Stimulated activated CD4-positive, alpha-beta T cell treated with anti-CD3 and anti-CD28 coated beads, Interleukin-4, amount 100 ng/mL, for 4 hours (primary cell): ENCODE measurements at regions not wholly inside any gene's neighbourhood (a gene's known extent, or its start where the extent isn't known, plus 50 kb on each side); places are given as distances from the start of the nearest gene placed in this dataset.
A peak's percentile ranks its signal among the peaks of the same experiment; 100 is the strongest.

Source experiments
- DNase-seq, 2 experiments: peaks; one replicate each; pipeline ENCODE4 v3.0.0-alpha.2; 2020

DNA sequence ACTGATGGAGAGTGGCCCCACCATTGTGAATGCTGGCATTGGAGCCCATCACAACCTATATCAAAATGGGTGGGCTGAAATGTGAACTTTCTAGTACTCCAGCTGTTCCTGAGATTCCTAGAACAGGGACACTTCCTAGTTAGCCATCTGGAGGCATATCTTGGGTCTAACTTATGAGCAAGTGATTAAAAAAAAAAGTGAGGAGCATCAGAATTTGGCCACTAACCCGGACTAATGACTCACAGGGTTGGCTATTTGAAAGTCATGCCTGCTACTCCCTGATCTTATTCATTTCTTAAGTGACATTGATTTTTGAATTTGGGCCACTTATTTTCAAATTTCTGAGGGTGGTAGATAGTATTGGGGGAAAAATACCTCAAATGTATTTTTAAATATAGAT, 216.6 kb downstream of the HRH4 start:
- DNase-seq = no peak

GRCh38 chr18:24678107-24678506, 217.7 kb downstream of the HRH4 start:
- DNase-seq = no peak

GRCh38 chr18:24678626-24679025, 218.2 kb downstream of the HRH4 start:
- DNase-seq = no peak

GRCh38 chr18:24679062-24679461, 218.6 kb downstream of the HRH4 start:
- no peak for DNase-seq

DNA sequence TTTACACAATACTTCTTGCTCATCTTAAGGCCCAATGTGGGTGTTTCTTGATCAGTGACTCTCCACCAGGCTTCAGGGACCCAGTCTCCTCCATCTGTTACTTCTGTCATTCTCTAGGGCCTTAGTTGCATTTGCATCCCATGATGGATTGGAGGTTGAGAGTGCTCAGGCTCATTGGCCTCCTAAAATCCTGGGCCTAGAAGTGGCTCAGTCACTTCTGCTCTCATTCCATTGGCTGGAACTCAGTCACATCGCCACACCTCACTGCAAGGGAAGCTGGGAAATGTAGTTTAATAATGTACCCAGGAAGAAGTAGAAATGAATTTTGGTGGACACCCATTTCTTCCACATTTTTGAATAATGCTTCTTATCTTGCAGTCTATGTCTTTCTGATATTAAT, 223.5 kb downstream of the HRH4 start:
- DNase-seq = no peak

GRCh38 chr18:24685254-24685959, 225.0 kb downstream of the HRH4 start:
- no peak for DNase-seq

GRCh38 chr18:24695168-24695567, 234.7 kb downstream of the HRH4 start:
- no peak for DNase-seq

DNA sequence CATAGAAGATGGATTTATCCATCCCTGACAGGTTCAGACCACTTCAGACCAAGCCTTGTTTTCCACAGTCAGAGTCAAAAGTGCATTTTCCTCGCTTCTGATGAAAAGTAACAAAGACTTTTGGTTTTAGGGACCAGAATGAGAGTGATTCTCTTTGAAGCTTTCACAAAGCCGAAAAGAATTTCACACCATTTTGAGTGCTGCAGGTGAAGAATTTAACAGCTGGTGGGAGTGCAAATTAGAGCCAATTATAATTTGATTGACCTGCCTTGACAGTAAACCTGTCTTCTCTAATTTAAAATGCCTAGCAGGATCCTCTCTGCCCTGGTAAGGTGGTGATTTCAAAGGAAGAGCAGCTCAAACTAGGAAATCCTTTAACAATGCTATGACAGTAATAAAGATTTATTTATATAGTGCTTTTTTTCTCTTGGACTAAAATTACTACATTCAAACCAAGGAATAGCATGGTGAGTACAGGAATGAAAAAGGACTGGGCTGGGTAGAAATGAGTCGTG, 241.6 kb downstream of the HRH4 start:
- DNase-seq = no peak

DNA sequence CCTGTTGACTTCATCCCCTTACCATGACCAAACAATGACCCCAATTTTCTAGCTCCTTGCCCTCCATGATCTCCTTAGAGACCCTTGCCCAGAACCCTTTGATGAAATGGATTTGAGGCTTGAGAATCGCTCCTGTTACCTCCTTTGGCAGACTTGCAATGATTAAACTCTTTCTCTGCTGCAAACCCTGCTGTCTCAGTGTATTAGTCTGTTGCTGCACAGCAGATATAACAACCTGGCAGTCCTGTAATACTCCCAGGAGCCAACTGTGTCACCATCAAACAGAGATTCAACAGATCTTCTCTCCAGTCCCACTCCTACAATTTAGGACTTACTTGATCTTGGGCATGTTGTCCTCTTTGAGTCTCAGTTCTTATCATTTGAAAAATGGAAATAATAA, 242.9 kb downstream of the HRH4 start:
- no peak for DNase-seq

GRCh38 chr18:24704946-24705630, 244.7 kb downstream of the HRH4 start:
- DNase-seq = no peak

- no peak for DNase-seq
These were observed 250.0 kb downstream of the HRH4 start for GRCh38 chr18:24710474-24710873.

- DNase-seq = no peak
These were observed 259.4 kb downstream of the HRH4 start for GRCh38 chr18:24719791-24720190.

- no peak for DNase-seq
These were observed 261.0 kb downstream of the HRH4 start for GRCh38 chr18:24721388-24721787.

DNA sequence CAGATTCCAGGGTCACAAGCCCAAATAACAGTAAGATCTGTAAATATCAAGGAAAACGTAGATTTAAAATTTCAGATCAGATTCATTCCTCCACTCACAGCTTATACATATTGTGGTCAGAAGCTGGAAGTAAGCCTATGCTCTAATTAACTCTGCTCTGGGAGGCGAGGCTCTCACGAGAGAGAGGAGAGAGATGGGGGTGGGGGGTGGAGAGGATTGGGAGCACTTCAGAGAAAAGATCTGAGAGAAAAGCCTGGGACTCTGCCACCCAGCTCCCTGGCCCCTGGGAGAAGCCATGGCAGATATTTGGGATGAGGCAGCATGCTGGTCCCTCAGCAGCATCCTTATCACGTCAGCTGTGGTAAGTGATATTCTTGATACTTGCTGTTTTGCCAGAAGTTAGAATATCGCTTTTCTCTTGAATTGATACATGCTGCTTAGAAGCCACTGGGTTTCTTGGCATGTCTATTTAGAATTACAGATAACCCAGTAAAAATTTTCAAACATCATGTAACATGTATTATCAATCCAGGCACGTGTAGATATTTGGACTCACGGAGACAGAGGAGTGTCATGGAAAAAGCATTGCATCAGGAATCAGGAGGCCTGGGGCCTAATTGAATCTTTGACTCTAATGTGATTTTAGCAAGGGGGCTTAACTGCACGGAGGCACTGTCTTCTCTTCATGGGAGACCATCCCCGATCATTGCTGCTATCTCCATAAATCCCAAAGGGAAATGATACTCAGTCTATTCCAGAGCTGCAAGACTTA, 265.4 kb downstream of the HRH4 start:
- DNase-seq = no peak

DNA sequence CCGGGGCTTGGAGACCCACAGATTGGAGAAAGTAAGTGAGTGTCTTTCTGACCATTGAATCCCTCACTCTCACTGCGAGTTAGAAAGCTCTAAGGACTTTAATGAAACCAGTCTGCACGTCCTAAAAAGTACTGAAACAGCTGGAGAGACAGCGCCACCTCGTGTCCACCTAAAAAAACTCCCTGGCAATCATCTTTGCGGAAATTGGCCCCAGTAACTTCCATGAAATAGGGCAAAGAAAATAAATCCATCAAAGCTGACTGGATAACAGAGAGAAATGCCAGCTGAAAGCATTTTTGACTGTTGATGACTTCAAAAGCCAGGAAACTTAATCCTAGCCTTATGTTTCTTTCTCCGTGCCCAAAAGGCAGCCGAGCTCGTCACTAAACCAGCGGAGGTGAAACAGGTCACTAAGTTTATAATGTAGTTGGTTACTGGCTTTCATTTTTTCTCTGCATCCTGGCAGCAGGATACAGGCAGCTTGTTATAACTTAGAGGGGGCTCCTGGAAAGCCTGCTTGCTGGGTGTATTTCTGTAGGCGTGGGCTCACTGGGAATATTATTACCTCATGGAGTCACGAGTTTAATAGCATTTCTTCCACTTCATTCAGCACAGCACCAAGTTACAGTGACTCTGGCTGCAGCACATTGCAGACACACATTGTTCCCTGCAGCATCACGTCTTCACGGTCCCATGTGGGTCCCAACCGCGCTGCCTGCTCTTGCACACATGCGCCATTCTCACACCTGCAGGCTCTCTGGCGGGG, 266.5 kb downstream of the HRH4 start:
- DNase-seq = peak; percentile 26 to 40

- no peak for DNase-seq
These were observed 267.2 kb downstream of the HRH4 start for GRCh38 chr18:24727685-24728084.

DNA sequence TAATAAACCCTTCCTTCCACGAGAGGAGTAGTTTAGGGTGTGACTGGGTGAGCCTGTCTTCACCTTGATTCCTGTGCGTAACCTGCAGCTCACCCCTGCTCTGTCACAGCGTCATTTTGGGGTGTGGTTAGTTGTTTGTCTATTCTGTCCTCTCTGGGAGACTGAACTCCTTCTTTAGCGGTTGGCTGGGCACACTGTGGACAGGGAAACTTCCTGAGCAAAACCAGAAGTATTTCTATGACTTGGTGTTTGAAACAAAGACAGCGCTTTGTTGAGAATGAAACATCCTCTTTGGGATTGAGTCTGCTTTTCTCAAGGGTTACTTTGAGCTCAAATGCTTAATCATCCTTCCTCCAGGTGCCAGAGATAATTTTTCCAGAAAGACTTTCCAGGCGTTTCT, 270.7 kb downstream of the HRH4 start:
- DNase-seq = no peak

DNA sequence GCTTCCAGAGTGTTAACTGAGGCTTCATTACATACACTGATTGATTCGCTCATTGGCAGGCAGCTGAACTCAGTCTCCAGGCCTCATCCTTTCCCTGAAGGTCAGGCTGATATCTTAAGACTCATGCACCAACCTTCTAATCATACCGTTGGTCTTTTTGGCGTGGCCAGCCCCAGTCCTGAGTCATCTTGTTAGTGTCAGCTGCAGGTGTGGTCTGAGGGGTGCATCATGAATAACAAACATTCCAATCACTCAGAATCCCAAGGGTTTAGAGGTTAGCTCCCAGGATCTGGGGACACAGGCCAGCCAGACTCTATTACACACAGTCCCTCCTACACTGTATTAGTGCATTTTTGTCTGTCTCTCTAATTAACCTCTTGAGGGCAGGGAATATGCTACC, 271.5 kb downstream of the HRH4 start:
- no peak for DNase-seq

DNA sequence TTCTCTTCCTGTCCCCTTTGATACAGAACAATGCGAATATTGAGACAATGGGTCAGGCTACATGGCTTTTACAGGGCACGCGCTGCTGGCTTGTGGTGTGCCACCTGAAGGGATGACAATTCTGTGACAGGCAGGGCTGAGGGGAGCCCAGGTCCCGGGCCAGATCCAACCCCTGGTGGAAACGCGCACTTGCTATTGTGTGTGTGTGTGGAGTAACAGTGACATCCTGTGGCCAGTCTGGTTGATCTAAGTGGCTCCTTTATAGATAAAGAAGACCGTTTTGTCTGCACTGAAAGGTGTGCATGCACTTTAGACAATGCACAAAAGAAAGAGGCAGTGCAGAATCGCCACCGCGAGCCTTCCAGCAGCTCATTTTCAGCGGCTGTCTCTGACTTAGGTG, 273.6 kb downstream of the HRH4 start:
- DNase-seq = no peak

DNA sequence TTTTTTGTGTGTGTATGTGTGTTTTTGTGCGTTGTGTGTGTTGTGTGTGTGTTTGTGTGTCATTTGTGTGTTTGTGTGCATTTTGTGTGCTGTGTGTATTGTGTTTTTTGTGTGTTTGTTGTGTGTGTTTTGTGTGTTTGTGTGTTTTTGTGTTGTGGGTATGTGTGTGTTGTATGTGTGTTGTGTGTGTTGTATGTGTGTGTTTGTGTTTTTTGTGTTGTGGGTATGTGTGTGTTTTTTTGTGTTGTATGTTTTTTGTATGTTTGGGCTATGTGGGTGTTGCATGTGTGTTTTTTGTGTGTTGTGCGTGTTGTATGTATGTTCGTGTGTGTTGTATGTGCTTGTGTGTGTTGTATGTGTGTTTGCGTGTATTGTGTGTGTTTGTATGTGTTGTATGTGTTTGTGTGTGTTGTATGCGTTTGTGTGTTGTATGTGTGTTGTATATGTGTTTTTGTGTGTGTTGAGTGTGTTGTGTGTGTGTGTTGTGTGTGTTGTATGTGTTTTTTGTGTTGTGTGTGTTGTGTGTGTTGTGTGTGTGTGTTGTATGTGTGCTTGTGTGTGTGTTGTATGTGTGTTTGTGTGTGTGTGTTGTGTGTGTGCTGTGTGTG, 275.3 kb downstream of the HRH4 start:
- no peak for DNase-seq

GRCh38 chr18:24736662-24737330, 276.4 kb downstream of the HRH4 start:
- DNase-seq = no peak

- no peak for DNase-seq
These were observed 280.4 kb downstream of the HRH4 start for GRCh38 chr18:24740829-24741228.
